ENCODE measurements at regions not wholly inside any gene's neighbourhood (a gene's known extent, or its start where the extent isn't known, plus 50 kb on each side); places are given as distances from the start of the nearest gene placed in this dataset.

DNA sequence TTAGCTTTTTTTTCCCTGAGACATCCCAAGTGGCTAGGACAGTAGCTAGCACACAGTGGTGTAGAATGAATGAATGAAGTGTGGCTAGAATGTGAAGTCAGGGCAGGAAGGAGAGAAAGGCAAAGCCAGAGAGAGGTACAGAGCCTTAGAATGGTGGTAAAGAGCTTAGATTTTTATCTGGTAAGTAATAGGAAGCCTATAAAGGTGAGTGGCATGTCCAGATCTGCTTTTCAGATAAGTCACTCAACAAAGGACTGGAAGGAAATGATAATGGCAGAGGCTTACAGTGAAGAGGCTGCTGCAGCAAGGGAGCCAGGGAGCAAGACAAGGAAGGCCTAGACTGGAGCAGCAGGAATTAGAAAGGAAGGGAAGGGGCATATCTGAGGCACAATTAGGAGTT, 96.0 kb upstream of the PRDM1 start:
- DNase-seq = no peak

DNA sequence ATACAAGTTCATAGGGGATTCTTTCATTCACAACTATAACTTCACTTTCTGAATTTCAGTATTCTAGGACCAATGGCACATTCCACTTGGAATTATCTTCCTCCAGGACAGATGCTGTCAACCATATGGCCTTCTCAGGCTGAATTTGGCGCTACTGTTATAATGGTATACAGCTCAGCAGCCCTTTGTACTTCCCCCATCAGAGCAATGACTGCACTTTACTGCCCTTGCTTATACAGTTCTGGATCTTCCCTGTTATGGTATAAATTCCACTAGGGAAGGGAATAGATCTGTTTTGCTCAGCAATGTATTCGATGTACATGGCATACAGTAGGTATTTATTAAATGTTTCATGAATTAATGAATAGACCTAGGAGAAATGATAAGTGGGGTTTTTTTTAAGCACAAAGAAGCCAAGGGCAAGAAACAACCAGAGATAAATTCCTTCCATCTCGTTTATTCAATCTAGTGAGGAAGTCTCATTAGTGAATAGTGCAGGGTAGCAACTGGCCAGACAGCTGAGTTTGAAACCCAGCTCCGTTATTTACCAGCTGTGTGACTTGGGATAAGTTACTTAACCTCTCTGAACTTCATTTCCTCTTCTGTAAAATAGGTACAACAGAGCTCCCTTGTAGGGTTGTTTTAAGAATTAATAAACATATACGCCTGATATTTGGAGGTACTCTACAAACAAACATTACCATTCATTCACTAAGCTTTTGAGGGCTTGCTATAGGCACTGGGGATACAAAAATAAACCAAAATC, 97.1 kb upstream of the PRDM1 start:
- DNase-seq = no peak

DNA sequence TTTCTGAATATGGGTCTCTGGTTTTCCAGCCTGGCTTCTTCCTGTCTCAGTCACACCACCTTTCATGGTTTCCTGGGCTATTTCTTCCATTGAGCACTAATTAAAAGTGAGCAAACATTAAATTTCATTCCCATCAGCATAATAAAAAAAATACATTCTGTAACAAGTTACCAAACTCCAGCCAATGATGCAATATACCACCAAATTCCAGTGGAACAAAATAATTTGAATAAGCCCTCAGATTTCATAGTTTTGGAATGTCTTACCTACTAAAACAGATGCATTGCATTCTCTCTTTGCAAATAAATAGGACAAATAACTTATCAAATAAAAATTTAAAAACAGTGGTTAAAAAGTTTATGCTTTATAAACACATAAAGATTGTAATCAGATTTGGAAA, 97.8 kb upstream of the PRDM1 start:
- no peak for DNase-seq

DNA sequence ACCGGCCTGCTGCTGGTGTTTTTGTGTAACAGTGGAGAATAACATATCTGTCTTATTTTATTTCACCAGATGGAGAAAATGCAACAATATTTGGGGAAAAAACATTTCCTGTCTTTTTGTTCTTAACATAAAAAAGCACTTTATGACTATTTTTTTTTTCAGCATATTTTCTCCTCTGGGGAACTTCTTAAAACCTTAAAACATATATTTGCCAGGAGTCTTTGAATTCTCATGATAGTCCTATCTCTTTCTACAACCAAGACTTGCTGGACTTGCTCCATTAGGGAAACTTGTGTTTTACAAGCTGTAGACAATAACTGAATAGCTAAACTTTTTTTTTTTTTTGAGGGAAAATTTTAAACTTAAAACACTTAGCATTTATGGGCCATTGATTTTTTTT, 98.6 kb upstream of the PRDM1 start:
- DNase-seq = no peak

DNA sequence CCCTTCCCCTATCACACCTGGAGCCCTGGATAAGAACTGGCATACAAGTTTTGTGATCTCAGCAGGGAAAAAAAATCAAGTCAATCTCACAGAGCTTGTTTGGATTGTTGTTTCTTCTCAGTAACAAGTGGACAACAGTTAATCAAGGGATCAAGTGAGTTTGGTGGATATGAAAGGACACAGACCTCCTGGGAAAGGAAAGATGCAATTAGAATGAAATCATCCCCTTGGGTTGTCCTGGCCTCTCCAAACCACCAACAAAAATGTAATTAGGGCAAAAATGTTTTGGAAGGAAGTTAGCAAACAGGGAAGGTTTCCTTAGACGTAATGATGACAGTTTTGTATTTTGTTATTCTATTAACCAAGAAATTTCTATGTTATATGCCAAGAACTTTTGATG, 99.1 kb upstream of the PRDM1 start:
- no peak for DNase-seq

DNA sequence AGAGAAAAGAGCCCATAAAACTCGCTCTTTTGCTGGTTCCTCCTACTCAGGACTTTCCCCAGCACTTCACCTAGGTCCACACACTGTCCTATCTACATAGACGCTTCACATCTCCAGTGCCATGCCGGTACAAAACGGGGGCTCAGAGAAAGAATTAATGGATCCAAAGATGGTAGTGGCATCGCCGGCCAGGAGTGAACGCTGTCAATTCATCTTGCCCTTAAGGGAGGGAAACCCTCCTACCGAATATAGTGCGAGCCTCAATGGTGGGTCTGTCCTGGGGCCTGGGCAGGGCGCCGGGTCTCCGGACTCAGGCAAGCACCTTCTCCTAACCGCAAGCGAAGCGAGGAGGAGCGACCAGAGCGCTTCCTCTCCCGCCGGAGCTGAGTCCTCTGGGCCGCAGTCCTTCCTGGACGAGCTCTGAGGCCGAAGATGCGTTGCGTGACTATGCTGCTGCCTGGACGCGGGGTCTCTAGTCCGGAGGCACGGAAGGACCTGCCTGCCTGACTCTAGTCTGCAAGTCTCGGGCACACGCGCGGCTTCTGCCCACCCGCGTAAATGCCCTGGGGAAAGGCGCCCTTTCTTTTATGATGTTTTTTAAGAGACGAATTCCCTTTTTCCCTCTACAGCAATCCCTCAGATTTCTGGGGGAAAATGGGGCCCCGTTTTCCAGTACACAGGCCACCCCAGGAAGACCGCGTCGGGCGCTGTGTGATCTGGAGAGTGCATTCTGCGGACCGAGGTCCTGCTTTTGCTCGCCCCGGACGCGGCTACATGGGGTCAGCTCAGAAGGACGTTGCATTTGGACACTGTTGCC, 100.1 kb upstream of the PRDM1 start:
- DNase-seq = no peak

DNA sequence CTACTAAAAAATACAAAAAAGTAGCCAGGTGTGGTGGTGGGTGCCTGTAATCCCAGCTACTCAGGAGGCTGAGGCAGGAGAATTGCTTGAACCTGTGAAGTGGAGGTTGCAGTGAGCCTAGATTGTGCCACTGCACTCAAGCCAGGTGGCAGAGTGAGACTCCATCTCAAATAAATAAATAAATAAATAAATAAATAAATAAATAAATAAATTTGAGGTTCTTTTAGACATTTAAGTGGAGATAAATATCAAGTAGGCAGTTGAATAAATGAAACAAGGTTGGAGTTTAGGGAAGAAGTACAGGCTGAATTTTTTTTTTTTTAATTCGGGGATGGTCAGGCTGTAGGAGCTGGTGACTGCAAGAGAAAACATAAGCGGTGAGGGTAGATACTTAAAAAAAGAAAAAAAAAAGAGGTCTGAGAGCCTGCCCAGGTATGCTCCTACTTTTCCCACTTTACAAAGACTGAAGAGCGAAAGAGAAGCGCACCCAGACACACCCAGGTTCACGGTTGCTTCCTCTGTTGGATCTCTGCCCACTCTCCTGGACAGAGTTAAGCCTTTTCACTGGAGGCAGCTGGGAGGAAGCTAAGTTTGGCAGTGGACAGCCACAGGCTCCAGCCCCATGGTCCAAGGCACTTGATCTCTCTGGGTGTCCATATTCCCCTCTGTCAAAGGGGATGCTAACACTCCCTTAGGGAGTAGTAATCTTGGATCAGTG, 100.9 kb upstream of the PRDM1 start:
- no peak for DNase-seq

DNA sequence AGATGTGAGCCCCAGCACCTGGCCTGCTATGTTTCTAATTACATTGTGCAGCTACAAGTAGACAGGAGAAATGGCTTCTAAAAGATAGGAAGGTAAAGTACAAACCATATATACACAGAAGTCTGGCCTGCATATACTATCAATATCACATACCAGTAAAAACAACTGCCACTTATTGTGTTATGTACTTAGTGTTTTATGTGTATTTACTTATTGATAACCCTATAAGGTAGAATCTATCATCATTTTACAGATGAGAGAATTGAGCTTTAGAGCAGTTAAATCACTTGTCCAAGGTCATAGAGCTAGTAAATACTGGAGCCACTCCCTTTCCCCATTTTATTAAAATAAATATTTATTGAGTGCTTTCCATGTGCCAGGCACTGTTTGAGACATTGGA, 102.4 kb upstream of the PRDM1 start:
- DNase-seq = no peak

DNA sequence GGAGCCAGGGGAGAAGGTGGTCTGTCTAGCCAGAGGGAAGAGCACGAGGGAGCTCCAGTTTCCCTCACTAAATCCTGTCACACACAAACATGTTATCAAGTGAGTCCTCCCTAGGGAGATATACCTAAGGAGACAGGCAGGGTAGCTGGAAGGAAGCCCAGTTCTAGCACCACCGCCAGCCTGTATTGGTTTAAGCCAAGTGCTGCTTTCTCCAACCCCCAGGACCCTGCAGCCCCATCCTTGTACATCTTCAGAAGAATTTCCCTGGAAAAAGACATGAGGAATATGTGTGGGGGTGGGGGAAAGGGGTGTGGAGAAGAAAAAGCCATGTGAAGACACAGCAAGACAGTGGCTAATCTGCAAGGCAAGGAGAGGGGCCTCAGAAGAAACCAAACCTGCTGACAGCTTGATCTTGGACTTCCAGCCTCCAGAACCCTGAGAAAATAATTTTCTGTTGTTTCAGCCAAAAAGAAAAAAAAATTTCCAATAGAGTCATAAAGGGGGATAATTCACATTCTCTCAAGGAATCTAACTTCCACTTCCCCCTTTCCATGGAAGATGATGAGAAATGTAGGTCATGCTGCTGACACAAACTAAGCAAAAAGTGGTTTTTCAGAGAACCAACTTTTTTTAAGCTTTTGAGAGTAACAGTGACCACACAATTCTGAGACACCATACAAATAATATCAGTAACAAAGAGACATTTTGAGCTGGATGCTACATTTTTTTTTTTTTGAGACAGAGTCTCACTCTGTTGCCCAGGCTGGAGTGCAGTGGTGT, 103.2 kb upstream of the PRDM1 start:
- no peak for DNase-seq

DNA sequence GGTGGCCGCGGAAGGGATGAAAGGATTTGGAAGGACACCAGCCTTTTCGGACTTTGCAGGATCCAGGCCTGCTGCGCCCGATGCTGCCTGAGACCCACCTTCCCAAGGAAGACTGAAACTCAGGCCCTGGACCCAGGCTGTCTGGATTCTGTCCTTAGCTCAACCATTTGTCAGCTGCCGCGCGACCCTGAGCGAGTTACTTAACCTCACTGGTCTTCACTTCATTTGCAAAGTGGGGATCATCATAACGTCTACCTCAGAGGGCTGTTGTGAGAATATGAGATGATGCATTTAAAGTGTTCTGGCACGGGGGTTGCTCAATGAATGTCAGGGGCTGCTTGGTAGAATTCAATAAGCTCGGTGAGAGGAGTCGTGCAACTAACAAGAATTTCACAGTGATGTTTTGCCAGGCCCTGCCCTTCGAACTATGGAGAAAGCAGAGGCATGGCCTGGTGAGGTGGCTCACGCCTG, 104.2 kb upstream of the PRDM1 start:
- DNase-seq = no peak

DNA sequence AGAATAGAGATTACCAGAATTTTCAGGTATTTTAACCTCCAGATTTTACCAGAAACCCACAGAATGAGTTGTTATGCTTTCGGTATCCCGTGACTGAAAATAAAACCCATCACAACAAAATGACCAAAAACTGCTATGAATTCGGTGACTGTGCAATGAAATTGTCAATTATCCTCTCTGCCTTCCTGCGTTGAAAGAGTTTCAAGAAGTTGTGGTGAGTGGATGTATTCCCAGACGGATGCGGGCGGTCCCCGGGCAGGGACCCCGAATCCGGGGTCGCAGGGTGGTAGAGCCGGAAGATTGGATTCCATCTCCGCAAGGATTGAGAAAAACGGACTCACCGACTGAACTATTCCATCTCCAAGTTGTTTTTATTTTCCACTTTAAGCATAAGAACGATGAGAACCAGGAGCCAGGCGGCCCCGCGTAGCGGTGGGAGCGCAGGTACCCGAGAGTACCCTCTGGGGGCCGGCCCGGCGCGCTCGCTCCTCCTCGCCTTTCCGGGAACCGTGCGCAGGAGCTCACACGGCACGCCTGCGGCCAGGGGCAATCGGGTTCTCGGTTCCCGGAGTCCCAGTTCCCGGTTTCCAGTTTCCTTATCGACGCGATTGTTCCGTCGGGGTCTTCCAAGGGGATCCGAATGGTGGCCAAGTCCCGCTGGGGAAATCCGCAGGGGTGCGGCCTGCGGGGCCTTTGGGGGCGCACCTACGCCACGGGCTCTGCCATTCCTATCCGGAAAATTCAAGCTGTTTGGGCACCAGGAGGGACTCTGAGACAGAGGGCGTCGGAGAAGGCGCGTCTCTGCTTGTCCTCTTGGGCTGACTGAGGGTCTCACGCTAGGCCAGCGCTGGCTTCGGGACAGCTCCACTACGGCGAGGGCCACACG, 104.9 kb upstream of the PRDM1 start:
- DNase-seq = no peak

DNA sequence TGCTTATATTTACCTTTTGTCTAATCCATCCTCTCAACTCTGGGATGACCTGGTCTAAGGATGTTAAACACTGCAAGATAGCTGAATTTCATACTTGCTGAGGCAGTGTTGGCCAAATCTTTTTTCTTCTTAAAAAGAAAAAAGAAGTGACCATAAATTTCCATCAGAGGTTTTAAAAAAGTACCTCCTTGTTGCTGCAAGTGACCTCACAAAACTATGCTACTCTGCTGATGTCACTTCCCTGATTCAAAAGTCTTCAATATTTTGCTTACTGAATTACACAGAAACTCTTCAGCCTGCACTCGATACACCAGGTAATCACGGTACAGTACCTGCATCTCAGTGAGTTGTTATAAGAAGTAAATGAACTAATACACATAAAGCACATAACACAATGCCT, 107.2 kb upstream of the PRDM1 start:
- DNase-seq = no peak

DNA sequence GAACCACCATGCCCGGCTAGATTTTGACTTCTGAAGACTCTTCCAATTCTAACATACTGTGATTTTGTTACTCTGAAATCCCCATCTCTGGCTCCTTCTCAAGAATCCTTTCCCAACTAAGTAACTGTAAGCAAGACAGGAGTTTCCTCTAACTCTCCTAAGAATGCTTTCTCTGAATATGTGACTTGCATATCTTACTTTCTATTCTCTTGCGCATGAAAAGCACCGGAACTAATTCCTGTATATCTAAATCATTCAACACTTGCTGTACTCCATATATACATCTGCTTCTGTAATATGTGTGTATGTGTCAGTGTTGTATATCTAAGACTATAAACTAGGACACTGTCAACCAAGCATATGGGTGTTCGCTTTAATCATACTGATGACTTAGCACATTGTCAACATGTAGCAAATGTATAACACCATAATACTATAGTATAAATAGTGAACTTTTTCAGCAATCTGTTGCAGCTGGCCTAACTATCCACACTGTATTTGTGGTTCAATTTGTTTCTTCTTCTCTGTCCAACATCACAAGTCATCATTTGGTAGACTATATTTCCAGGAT, 108.1 kb upstream of the PRDM1 start:
- DNase-seq = no peak

DNA sequence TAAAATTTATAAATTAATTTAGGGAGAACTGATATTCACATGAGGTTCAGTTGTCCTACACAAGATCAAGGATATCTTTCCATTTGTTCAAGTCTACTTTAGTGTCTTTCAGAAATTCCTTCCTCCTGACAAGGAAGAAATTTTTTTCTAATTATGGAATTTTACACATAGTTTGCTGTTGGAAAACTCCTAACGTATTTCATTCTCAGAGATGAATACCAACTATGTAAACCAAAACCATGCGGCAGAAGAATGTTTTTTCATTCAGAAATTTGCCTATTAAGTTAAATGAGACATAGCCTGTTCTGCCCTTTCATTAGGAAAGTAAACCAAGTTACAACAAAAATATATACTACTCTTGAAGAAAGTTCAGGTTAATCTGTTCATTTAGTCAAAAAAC, 111.2 kb upstream of the PRDM1 start:
- DNase-seq = no peak

DNA sequence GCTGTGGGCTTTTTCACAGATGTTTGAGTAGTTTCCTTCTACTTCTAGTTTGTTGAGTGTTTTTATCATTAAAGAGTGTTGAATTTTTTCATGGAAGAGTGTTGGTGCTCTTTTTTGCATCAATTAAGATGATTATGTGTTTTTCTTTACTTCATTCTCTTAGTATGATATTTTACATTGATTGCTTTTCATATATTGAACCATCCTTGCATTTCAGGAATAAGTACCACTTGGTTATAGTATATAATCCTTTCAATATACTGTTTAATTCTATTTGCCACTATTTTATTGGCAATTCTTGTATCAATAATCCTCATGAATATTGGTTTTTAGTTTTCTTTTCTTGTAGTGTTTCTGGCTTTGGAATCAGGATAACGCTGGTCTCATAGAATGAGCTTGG, 113.7 kb upstream of the PRDM1 start:
- no peak for DNase-seq

DNA sequence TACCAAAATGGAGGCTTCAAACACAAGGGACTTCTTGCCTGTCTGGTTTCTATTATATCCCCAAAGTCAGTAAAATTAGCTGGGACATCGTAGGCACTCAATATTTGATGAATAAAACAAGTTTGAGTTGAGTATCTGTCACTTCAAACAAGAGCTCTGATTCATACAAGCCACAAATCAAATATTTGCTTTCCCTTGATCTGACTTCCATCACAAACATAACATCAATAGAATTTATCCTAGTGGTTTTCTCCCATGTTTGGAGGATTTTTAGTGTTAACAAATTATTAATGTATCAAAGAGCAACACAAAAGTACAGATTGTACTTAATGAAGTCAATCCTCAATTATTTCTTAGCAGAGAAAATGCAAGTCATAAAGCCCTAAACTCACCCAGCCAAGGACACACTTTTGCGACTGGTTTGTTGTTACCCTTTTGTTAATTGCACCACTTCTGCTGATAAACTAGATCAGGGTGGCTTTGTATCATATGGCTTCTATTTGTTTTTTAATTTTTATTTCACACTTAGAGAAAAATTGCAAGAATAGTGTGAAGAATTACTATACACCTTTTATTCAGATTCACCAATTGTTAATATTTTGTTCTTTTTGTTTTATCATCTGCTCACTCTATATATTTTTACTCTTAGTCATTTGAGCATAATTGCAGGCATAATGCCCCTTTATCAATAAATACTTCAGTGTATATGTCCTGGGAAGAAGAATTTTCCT, 117.4 kb upstream of the PRDM1 start:
- no peak for DNase-seq

DNA sequence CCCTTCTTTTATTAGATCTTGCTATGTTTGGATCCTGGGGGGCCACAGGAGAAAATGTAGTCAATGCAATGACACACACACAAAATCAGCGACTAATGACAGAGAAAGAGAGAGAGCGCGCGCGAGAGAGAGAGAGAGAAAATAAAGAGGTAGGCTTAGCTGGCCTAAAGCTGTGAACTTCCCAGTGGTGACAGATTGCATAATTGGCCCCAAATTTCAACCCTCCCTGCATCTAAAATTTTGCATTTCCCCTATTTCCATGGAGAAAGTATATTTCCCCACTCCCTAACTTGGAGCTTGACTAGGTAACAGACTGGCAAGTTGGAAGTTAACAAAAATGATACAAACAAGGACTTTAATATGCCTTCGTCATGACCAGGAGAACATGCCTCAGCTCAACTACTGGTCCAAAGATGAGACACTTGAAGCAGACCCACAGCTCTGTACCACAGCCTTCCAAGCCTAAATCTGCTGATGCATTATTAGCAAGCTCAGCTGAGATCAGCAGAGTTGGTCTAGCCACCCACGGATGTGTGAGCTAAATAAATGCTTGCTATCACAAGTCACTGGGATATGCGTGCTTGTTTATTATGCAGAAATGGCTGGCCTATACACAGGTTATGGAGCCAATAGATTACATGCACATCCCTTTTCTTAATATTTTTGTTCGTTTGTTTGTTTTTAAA, 118.1 kb upstream of the PRDM1 start:
- no peak for DNase-seq

DNA sequence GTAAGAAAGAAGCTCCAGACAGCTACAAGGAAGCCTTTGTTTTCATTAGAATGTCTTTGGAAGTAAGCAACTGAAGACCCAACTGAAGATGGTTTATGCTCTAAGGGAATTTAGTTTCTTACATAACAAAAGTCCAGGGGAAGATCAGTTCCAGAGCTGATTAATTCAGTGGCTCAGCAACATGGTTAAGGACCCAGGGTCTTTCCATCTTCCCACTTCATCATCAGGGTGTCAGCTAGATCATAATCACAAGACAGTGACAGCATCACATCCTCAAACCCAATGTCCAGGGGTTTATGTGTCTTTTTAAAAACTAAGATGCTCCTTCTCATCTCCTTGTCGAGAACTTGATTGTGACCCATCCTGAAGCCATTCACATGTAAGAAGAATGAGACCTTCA, 119.7 kb upstream of the PRDM1 start:
- DNase-seq = no peak

DNA sequence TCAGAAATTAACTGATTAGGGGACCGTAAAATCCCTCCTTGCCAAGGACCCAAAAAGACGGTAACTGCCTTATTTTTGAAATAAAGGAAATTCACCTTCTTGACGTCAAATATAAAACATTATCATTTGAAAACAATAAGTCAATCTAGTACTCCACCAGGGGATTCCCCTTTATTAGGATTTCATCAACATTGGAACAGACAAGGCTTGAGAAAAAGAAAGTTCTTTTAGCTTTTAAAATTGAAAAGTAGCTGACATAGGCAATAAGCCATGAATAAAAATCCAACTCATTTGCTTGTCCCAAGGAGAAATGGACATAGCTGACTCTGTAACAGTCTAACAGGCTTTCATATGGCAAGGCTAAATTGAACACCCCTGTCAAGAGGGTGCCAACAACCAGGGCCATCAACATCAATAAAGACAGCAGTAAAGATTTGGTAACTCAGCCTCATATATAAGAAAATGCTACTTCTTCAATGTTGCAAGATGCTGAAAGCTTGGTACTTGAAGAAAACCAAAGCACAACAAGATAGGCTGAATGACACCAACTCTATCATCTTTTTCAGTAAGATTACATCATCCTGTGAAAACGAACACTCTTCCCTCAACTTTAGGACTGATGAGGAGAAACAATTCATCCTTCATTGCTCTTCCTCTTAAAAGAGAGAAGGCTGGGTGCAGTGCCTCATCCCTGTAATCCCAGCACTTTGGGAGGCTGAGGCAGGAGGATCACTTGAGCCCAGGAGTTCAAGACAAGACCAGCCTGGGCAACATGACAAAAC, 121.0 kb upstream of the PRDM1 start:
- no peak for DNase-seq
